ENCODE measurements at regions not wholly inside any gene's neighbourhood (a gene's known extent, or its start where the extent isn't known, plus 50 kb on each side); places are given as distances from the start of the nearest gene placed in this dataset.

GRCh38 chr5:117740268-117740667 is 1165.6 kb upstream of the SEMA6A start:
- Mint-ChIP-seq H3K27ac (no peak overlapping the region), H3K4me1 (no peaks in the 10 kb centered on the region), H3K4me3 (no peak overlapping the region), H3K27me3 (ENCODE audit: insufficient read depth, low read depth, poor library complexity) (no peaks in the 10 kb centered on the region), H3K9me3 (no peaks in the 10 kb centered on the region), H3K36me3 (ENCODE audit: low read depth) (no peaks in the 10 kb centered on the region)
- Histone ChIP-seq H3F3A (replicated peaks; ENCODE audit: low read depth) (no peaks in the 10 kb centered on the region), H3K79me2 (replicated peaks; ENCODE audit: insufficient read depth) (no peaks in the 10 kb centered on the region), H3K4me1 (ENCODE audit: insufficient read depth) (no peaks in the 10 kb centered on the region), H4K20me1 (replicated peaks; ENCODE audit: insufficient read depth) (no peaks in the 10 kb centered on the region), H3K9me2 (ENCODE audit: insufficient read depth) (peaks cover 3% of the 10 kb centered on the region; the same call in 1 of the 2 replicates), H3K27me3 (ENCODE audit: insufficient read depth) (no peaks in the 10 kb centered on the region), H3K27ac (ENCODE audit: low read depth) (no peak overlapping the region), H3K36me3 (ENCODE audit: insufficient read depth) (no peaks in the 10 kb centered on the region), H3K4me3 (no peak overlapping the region), H2AFZ (no peak overlapping the region), H3K4me2 (no peak overlapping the region)
- DNase-seq (ENCODE audit: low spot score), result no peak
- TF ChIP-seq ETS1 (IDR thresholded peaks at IDR 0.05) (no peak), POLR2AphosphoS5 (IDR thresholded peaks at IDR 0.05; ENCODE audit: low read depth) (no peak), STAT1 (IDR thresholded peaks at IDR 0.05; ENCODE audit: unreplicated experiment) (no peak), REST (IDR thresholded peaks at IDR 0.05; ENCODE audit: unreplicated experiment) (no peak), JUNB (IDR thresholded peaks at IDR 0.05; ENCODE audit: unreplicated experiment) (no peak), ZNF331 (CRISPR knock-in tag; IDR thresholded peaks at IDR 0.05; ENCODE audit: low read depth) (no peak), NANOG (IDR thresholded peaks at IDR 0.05; ENCODE audit: borderline replicate concordance) (no peak)
- no peak for ATAC-seq

- Histone ChIP-seq H3K4me2 (no peak overlapping the region), H3K4me1 (ENCODE audit: insufficient read depth) (no peaks in the 10 kb centered on the region), H3K79me2 (replicated peaks; ENCODE audit: insufficient read depth) (no peaks in the 10 kb centered on the region), H3K4me3 (no peak overlapping the region), H3K36me3 (ENCODE audit: insufficient read depth) (no peaks in the 10 kb centered on the region), H3F3A (replicated peaks; ENCODE audit: low read depth) (no peaks in the 10 kb centered on the region), H3K27me3 (ENCODE audit: insufficient read depth) (no peaks in the 10 kb centered on the region), H2AFZ (no peak overlapping the region), H4K20me1 (replicated peaks; ENCODE audit: insufficient read depth) (no peaks in the 10 kb centered on the region), H3K27ac (ENCODE audit: low read depth) (no peak overlapping the region), H3K9me2 (ENCODE audit: insufficient read depth) (peaks cover 3% of the 10 kb centered on the region; the same call in 1 of the 2 replicates)
- Mint-ChIP-seq H3K9me3 (no peaks in the 10 kb centered on the region), H3K27ac (no peak overlapping the region), H3K4me3 (no peak overlapping the region), H3K36me3 (ENCODE audit: low read depth) (no peaks in the 10 kb centered on the region), H3K4me1 (no peaks in the 10 kb centered on the region), H3K27me3 (ENCODE audit: insufficient read depth, low read depth, poor library complexity) (no peaks in the 10 kb centered on the region)
- no peak for ATAC-seq
- DNase-seq (ENCODE audit: low spot score), result no peak
- TF ChIP-seq ZNF114 (CRISPR knock-in tag; IDR thresholded peaks at IDR 0.05) (no peak), STAT1 (IDR thresholded peaks at IDR 0.05; ENCODE audit: unreplicated experiment) (no peak)
Observed at GRCh38 chr5:117738571-117738970, 1163.9 kb upstream of the SEMA6A start.

All from GM23338 (cell line).